ENCODE measurements at regions not wholly inside any gene's neighbourhood (a gene's known extent, or its start where the extent isn't known, plus 50 kb on each side); places are given as distances from the start of the nearest gene placed in this dataset.

- TF ChIP-seq CTCF (IDR thresholded peaks at IDR 0.05), result no peak
- TF ChIP-seq POLR2A (IDR thresholded peaks at IDR 0.05), result no peak
Observed at GRCh38 chr1:60184521-60184920, 111.0 kb upstream of the C1orf87 start.

All from thyroid gland (tissue), 4 donors.